Hindlimb muscle (tissue), 1 donor: ENCODE measurements at regions not wholly inside any gene's neighbourhood (a gene's known extent, or its start where the extent isn't known, plus 50 kb on each side); places are given as distances from the start of the nearest gene placed in this dataset.
A peak's percentile ranks its signal among the peaks of the same experiment; 100 is the strongest.

ENCODE experiments used
- DNase-seq: peaks from one replicate; pipeline ENCODE4 v3.0.0-alpha.2; 2013

DNA sequence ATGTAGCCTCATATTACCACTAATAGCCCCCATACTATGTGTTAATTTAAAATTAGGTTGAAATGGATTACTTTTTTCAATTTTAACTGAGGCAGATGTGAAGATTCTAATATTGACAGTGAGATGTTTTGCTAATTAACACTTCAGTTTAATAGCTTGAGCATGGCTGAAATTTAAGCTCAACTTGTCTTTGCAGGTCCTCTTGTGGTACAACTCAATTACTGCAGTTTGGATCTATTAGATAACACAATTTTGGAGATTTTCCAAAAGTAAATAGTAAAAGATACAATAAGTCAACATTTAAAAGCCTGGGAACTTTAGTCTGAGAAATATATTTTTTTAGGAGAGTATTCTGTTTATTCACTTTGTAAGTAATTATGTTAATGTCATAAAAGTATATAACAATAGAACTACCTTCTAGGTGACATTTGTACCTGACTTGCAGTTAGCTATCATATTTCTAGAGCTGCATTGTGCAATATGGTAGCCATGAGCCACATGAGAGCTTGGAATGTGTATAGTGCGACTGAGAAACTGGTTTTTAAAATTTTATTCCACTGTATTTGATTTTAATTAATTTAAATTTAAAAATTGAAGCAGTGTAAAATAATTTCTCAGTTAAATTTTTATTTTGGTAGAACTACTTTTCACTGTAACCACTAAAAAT lies 73.1 kb upstream of the FMR1 start:
- no peak for DNase-seq

DNA sequence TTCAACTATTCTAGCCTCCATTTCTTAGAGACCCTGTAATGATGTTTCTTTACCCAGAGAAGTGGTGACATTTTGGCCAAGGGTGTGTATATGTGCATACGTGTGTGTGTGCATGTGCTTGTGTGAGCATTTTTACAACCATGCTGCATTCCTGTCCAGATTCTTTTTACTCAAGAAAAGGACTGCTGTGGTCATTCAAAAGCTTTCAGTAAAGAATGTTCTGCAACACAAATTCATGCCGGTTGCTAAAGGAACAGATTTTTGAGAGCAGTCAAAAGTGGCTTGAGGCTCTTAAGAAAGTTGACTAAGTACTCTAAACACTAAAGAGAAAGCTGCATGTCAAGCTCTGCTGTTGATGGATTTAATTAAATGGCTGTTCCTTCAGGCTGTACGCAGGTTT lies 65.0 kb upstream of the FMR1 start:
- no peak for DNase-seq

DNA sequence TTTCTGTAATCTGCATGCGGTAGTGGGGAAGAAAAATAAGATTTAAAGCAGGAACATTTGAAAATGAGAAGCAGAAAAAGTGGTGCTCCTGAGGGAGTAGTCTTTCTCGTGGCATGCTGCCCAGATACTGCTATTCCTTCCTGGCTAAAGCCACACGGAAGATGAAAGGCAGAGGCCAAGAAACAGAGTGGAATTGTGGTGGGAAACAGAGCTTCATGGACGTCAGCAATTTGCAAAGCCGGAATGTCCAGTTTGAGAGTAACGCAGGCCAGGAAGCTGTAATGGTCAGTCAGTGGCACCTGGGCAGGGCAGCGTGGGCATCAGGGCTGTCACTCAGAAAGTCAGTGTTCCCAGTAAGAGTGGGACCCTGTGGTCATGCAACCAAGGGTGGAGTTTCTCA lies 63.7 kb upstream of the FMR1 start:
- DNase-seq = peak; percentile 33

DNA sequence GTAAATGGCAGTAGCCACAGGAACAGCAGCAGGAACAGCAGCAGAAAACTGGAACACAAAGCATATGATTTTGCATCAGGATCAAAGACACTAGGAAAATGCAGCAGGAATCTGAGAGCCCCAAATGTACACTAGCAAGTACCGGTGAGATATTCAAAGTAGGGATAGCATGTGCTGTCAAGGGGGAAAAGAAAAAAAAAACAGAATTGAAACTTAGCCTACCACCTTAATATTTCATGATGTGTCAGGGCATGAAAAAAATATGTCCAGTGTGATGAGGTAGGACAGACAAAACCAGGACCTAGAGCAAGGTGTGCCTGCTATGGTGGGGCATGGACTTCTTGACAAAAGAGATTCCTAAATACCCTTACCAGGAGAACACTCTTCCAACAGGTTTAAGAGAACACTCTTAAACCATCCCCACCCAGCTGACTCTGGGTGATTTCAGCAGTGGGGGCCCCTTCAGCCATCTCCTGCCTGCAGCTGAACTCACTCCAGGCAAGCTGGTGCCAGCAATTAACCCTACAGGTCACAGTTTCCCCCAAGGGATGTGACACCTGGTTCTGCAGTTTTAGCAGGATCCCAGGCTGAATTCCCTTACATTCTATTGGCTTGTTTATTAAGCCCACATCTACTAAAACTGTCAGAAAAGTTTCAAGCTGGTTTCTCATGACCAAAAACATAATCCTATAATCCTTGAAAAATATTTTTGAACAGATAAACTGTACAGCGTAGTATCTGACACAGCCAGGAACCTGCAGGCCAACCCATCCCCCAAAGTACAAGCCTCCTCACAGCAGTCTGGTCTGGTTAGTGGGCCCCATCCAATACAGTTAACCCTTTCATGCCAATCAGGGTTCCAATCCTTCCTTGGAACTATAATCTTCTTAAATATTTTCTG lies 62.9 kb upstream of the FMR1 start:
- DNase-seq = no peak

DNA sequence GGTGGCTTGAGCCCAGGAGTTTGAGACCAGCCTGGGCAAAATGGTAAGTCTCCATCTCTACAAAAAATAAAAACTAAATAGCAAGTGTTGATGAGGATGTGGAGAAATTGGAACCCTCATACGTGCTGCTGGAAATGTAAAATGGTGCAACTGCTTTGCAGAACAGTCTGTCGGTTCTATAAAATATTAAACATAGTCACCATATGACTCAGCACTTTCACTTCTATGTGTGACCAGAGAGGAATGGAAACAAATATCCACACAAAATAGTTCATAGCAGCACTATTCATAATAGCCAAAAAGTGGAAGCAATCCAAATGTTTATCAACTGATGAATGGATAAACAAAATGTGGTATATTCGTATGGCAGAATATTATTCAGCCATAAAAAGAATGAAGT lies 60.8 kb upstream of the FMR1 start:
- no peak for DNase-seq

DNA sequence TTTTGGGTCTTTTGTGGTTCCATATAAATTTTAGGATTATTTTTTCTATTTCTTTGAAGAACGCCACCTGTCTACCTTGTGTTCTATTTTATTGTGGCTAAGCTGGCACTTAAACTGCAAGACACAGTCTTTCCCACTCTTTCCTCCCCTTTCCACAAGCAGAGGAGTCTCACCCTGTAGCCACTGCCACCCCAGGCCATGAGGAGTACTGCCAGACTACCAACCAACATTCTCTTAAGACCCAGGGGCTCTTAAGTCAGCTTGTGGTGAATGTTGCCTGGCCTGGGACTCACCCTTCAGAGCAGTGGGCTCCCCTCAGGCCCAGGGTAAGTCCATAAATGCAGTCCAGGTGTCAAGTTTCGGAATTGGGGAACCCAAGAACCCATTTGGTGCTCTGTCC lies 58.0 kb upstream of the FMR1 start:
- no peak for DNase-seq

DNA sequence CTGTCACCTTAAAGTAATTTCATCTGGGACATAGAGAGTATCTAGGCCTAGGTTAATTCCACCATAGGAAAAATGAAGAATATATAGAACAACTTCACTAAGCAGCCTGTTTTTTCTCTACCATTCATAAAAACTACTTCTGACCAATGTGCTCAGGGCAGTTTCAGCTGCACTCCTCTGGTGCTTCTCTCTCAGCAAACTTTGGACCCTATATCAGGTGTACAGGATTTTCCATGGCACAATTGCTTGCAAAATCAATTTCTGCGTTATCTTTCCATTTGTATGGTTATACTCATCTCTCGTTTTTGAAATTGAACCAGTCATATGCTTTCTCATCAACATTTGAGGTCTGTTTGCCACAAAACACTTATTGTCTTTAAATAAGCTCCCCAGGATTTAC lies 52.1 kb upstream of the FMR1 start:
- DNase-seq = no peak
